ENCODE measurements at regions not wholly inside any gene's neighbourhood (a gene's known extent, or its start where the extent isn't known, plus 50 kb on each side); places are given as distances from the start of the nearest gene placed in this dataset.

- no peak for DNase-seq (ENCODE audit: low spot score)
- no peak for TF ChIP-seq CTCF (IDR thresholded peaks at IDR 0.05)
- no peak overlapping the region for H3K4me3 ChIP-seq
- H3K27ac ChIP-seq = no peak overlapping the region
Measured at GRCh38 chr11:33452836-33453624, 195.8 kb downstream of the HIPK3 start.

- no peak for DNase-seq (ENCODE audit: low spot score)
- H3K4me3 ChIP-seq = no peak overlapping the region
- no peak for TF ChIP-seq CTCF (IDR thresholded peaks at IDR 0.05)
- no peak overlapping the region for H3K27ac ChIP-seq
Measured at GRCh38 chr11:33451364-33451763, 194.2 kb downstream of the HIPK3 start.

- DNase-seq (ENCODE audit: low spot score) = no peak
Measured at GRCh38 chr11:33449798-33450197, 192.6 kb downstream of the HIPK3 start.

GRCh38 chr11:33448461-33449130 lies 191.4 kb downstream of the HIPK3 start:
- no peak overlapping the region for H3K27ac ChIP-seq
- no peak for TF ChIP-seq CTCF (IDR thresholded peaks at IDR 0.05)

More at GRCh38 chr11:33449798-33450197, 192.6 kb downstream of the HIPK3 start:
- Histone ChIP-seq H3K4me3 (no peak overlapping the region), H3K27ac (no peak overlapping the region)
- no peak for TF ChIP-seq CTCF (IDR thresholded peaks at IDR 0.05)

GRCh38 chr11:33445761-33446161 lies 188.6 kb downstream of the HIPK3 start:
- H3K4me3 ChIP-seq = no peak overlapping the region
- no peak for TF ChIP-seq CTCF (IDR thresholded peaks at IDR 0.05)
- no peak overlapping the region for H3K27ac ChIP-seq
- DNase-seq (ENCODE audit: low spot score) = no peak

More at GRCh38 chr11:33448461-33449130, 191.4 kb downstream of the HIPK3 start:
- H3K4me3 ChIP-seq = no peak overlapping the region
- DNase-seq (ENCODE audit: low spot score) = no peak

- DNase-seq (ENCODE audit: low spot score) = no peak
Measured at GRCh38 chr11:33444835-33445594, 187.8 kb downstream of the HIPK3 start.

More at GRCh38 chr11:33444835-33445594, 187.8 kb downstream of the HIPK3 start:
- H3K27ac ChIP-seq = no peak overlapping the region
- TF ChIP-seq CTCF (IDR thresholded peaks at IDR 0.05) = no peak
- no peak overlapping the region for H3K4me3 ChIP-seq

All from coronary artery (tissue), 2 donors.